GM12864 (cell line): ENCODE measurements at regions not wholly inside any gene's neighbourhood (a gene's known extent, or its start where the extent isn't known, plus 50 kb on each side); places are given as distances from the start of the nearest gene placed in this dataset.
"Not testable (repeated sequence)": the region's sequence is repeated elsewhere in the genome, so short reads cannot be mapped to it uniquely, and the experiment has no call there.

Experiments
- DNase-seq: peaks from one replicate; pipeline ENCODE4 v3.0.0-alpha.2; 2011; ENCODE audit warnings: low read depth
- H3K4me3 ChIP-seq: 2 replicates; pipeline ENCODE4 v1.5.1; 2011; ENCODE audit warnings: mild to moderate bottlenecking, low read depth, low read length, control low read depth
- TF ChIP-seq, protein P1 (sequence below): IDR thresholded peaks from 2 replicates; pipeline ENCODE4 v1.5.1; 2011; ENCODE audit warnings: low read depth, mild to moderate bottlenecking, moderate library complexity, low read length, control low read depth, inconsistent platforms; ENCODE audit errors: missing control alignments

DNA sequence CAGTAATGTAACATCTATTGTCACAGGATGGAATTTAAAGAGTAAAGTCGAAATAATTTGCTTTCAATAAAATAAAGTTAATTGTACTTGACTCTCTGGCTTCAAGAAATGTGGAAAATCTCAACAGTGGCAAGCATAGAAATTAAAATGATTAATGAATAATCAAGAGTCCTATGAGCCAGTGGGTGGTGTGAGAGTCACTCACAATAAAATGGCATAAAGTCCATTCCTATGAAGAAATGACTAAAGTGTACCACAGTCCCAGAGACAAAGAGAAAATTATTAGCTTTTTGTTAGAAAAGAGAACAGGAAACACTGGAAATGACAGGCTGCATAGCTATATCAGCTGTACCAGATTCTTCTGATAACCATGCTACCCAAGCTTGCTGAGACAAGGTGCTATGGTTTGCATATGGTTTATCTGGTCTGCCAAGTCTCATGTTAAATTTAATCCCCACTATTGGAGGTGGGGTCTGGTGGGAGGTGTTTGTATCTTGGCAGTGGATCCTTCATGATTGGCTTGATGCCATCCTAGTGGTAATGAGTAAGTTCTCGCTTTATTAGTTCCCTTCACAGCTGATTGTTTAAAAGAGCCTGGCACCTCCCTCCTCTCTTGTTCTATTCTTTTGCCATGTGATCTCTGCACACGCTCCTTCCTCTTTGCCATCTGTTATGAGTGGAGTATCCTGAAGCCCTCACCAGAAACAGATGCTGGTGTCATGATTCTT lies 647.7 kb upstream of the ITGA1 start:
- H3K4me3 ChIP-seq: no peak overlapping the region
- DNase-seq: no peak
- TF ChIP-seq, protein P1, sequence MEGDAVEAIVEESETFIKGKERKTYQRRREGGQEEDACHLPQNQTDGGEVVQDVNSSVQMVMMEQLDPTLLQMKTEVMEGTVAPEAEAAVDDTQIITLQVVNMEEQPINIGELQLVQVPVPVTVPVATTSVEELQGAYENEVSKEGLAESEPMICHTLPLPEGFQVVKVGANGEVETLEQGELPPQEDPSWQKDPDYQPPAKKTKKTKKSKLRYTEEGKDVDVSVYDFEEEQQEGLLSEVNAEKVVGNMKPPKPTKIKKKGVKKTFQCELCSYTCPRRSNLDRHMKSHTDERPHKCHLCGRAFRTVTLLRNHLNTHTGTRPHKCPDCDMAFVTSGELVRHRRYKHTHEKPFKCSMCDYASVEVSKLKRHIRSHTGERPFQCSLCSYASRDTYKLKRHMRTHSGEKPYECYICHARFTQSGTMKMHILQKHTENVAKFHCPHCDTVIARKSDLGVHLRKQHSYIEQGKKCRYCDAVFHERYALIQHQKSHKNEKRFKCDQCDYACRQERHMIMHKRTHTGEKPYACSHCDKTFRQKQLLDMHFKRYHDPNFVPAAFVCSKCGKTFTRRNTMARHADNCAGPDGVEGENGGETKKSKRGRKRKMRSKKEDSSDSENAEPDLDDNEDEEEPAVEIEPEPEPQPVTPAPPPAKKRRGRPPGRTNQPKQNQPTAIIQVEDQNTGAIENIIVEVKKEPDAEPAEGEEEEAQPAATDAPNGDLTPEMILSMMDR: no peak

GRCh38 chr5:52148679-52149078 lies 639.0 kb upstream of the ITGA1 start:
- TF ChIP-seq, protein P1: no peak
- H3K4me3 ChIP-seq: no peak overlapping the region
- no peak for DNase-seq

DNA sequence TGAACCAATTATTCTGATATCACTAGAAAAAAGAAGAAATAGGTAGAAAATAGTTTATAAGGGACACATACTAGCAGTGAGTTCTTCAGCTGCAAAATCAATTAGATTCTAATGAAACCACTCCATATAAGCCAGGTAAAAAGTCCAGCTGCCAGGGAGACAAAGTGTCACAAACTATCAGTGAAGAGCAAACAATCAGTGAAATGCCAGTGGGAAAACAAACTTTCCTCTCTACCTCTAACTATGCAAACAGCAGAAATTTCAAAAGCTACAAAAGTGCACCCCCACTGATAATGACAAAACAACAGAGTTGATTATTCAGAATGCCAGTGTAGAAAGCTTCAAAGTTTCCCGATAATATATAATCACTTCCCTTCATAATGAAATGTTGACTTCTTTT lies 637.2 kb upstream of the ITGA1 start:
- DNase-seq: no peak
- TF ChIP-seq, protein P1: no peak
- no peak overlapping the region for H3K4me3 ChIP-seq

DNA sequence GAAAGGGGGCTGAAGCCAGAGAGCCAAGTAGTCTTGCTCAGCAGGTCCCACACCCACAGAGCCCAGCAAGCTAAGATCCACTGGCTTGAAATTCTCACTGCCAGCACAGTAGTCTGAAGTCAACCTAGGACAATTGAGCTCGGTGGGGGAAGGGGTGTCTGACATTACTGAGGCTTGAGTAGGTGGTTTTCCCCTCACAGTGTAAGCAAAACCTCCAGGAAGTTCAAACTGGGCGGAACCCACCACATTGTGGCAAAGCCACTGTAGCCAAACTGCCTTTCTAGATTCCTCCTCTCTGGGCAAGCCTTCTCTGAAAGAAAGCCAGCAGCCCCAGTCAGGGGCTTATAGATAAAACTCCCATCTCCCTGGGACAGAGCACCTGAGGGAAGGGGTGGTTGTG lies 630.9 kb upstream of the ITGA1 start:
- DNase-seq: not testable (repeated sequence)

GRCh38 chr5:52165806-52166205 lies 621.9 kb upstream of the ITGA1 start:
- not testable (repeated sequence) for H3K4me3 ChIP-seq, DNase-seq

More for the DNA sequence above, 630.9 kb upstream of the ITGA1 start:
- not testable (repeated sequence) for H3K4me3 ChIP-seq

DNA sequence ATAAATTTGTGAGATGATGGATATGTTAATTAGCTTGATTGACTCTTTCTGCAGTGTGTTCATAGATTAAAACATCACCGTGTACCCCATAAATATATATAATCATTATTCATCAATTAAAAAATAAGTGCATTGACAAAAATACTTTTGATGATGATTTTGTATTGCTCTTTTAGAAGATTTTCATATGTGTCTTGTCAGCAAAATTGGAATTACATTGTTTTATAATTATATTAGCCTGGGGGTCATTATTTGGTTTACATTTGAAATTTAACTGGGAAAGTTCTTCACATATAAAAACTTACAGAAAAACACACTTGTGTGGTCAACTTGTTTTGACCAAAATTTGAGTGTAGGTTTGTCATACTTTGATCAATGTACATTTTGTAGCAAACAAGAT lies 614.6 kb upstream of the ITGA1 start:
- TF ChIP-seq, protein P1: no peak
- no peak overlapping the region for H3K4me3 ChIP-seq
- no peak for DNase-seq

DNA sequence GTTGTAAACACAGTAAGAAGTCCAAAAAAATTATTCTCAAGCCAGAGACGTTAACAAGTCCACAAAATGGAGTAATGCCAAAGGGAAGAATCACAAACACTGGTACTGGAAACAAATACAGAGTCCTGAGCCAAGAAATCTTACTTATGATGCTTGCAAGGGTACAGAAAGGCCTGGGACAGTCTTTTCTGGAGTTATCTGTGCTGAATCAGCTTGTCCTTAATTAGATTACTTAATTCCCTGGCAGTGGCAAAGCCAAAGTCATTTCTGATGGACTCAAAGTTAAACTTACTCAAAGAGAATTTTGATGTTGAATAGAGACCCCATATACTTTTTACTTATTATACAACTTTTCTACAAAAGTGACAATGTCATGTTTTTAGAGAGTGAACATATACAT lies 610.5 kb upstream of the ITGA1 start:
- no peak overlapping the region for H3K4me3 ChIP-seq
- DNase-seq: no peak
- TF ChIP-seq, protein P1: no peak

DNA sequence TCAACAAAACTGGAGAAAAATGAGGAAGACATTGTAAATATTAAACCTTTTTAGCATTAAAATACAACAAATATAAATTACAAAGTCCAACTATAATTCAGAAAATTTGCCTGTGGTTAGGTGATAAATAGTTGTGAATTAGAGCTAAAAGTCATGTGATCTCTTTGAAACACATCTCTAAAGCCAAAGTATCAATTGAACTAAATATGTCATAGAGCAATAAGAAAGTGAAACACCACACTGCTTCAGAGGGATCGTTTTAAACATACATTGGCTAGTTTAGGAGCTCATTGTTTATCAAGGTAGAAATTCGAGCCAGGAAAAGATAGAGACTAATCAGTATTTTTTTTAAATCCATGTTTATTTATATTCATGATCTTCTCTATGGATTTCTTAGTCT lies 606.3 kb upstream of the ITGA1 start:
- no peak overlapping the region for H3K4me3 ChIP-seq
- TF ChIP-seq, protein P1: no peak
- no peak for DNase-seq
